ENCODE measurements at regions not wholly inside any gene's neighbourhood (a gene's known extent, or its start where the extent isn't known, plus 50 kb on each side); places are given as distances from the start of the nearest gene placed in this dataset.

DNA sequence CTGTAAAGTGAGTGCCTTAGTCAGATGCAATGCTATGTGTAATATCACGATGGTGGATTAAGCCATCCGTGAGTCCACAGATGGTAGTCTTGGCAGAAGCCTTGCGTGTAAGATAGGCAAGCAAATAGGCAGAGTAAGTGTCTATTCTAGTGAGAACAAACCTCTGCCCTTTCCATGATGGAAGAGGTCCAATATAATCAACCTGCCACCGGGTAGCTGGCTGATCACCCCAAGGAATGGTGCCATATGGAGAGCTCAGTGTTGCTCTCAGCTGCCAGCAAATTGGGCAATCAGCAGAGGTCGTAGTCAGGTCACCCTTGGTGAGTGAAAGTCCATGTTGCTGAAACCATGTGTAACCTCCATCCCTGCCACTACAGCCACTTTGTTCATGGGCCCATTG is 371.2 kb upstream of the LRFN5 start:
- TF ChIP-seq POLR2A (IDR thresholded peaks at IDR 0.05) (no peak), POLR2AphosphoS5 (IDR thresholded peaks at IDR 0.05) (no peak)
- TF ChIP-seq, protein P1, sequence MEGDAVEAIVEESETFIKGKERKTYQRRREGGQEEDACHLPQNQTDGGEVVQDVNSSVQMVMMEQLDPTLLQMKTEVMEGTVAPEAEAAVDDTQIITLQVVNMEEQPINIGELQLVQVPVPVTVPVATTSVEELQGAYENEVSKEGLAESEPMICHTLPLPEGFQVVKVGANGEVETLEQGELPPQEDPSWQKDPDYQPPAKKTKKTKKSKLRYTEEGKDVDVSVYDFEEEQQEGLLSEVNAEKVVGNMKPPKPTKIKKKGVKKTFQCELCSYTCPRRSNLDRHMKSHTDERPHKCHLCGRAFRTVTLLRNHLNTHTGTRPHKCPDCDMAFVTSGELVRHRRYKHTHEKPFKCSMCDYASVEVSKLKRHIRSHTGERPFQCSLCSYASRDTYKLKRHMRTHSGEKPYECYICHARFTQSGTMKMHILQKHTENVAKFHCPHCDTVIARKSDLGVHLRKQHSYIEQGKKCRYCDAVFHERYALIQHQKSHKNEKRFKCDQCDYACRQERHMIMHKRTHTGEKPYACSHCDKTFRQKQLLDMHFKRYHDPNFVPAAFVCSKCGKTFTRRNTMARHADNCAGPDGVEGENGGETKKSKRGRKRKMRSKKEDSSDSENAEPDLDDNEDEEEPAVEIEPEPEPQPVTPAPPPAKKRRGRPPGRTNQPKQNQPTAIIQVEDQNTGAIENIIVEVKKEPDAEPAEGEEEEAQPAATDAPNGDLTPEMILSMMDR (IDR thresholded peaks at IDR 0.05): no peak

Measured in stomach (tissue), 4 donors.